Hepatocyte (in vitro differentiated cells): ENCODE measurements at regions not wholly inside any gene's neighbourhood (a gene's known extent, or its start where the extent isn't known, plus 50 kb on each side); places are given as distances from the start of the nearest gene placed in this dataset.

Experiments used
- CTCF ChIP-seq: fragments of 200-600 bp; sonication (generic); IDR thresholded peaks from 2 replicates; pipeline ENCODE4 v1.5.1; 2016; ENCODE audit warnings: antibody characterized with exemption, mild to moderate bottlenecking; ENCODE audit not compliant: poor library complexity
- EZH2 ChIP-seq: fragments of 200-600 bp; sonication (generic); IDR thresholded peaks from 2 replicates; pipeline ENCODE4 v1.6.1; 2016; ENCODE audit warnings: antibody characterized with exemption, mild to moderate bottlenecking, borderline replicate concordance
- EZH2phosphoT487 ChIP-seq: fragments of 200-600 bp; sonication (generic); IDR thresholded peaks from one replicate; pipeline ENCODE4 v1.6.1; 2018; ENCODE audit warnings: antibody characterized with exemption, mild to moderate bottlenecking, low read depth, moderate library complexity; ENCODE audit not compliant: unreplicated experiment, severe bottlenecking

GRCh38 chr13:110023729-110024644 is 237.6 kb upstream of the IRS2 start:
- no peak for TF ChIP-seq CTCF
- no peak for TF ChIP-seq EZH2phosphoT487
- no peak for TF ChIP-seq EZH2
